ENCODE measurements at regions not wholly inside any gene's neighbourhood (a gene's known extent, or its start where the extent isn't known, plus 50 kb on each side); places are given as distances from the start of the nearest gene placed in this dataset.
A peak's percentile ranks its signal among the peaks of the same experiment; 100 is the strongest.
"Not testable (repeated sequence)": the region's sequence is repeated elsewhere in the genome, so short reads cannot be mapped to it uniquely, and the experiment has no call there.

DNA sequence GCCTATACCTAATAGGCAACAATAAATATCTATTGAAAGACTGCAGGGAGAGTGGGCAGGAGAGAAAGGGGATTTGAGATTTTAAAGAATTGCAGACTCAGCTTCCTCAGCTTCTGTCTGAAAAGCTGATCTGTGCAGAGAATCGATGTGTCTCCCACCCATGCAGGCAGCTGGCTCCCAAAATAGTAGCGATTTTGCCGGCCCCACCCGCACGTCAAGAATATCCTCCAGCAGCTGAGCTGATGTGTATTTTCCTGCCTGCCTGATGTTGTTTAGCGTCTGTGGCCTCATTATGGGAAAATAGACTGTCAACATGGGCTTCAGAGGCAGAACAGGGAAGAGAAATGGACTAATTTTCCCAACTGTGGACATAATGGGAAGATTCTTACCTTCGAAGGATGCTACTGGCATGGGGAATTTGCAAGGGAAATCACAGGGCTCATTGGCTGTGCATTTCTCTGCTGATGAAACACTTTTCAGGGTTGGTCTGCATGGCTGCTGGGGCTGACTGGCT, 699.8 kb downstream of the PTPRU start:
- no peak for DNase-seq (ENCODE audit: low read depth)

- no peak for DNase-seq (ENCODE audit: low read depth)
Measured at GRCh38 chr1:29934255-29934772, 698.0 kb downstream of the PTPRU start.

- no peak for DNase-seq (ENCODE audit: low read depth)
Measured at GRCh38 chr1:29933067-29933466, 696.7 kb downstream of the PTPRU start.

DNA sequence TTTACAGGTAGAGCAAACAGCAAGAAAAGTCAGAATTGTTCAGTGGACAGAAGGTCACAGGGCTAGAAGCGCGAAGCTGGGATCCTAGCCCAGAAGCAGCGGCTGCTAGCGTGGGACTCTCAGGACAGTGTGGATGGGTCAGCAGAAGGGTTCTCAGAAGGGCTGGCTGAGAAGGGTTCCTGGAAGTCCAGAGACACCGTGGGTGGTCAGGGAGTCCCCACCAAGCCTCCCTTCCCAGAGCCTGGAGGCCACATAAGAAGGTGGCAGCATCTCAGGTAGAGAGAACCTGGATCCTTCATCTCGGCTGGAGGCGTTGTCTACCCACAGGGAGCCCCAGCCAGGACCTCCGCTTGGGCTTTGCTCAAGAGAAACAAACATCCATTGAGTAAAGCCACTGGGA, 696.3 kb downstream of the PTPRU start:
- DNase-seq (ENCODE audit: low read depth), result no peak

DNA sequence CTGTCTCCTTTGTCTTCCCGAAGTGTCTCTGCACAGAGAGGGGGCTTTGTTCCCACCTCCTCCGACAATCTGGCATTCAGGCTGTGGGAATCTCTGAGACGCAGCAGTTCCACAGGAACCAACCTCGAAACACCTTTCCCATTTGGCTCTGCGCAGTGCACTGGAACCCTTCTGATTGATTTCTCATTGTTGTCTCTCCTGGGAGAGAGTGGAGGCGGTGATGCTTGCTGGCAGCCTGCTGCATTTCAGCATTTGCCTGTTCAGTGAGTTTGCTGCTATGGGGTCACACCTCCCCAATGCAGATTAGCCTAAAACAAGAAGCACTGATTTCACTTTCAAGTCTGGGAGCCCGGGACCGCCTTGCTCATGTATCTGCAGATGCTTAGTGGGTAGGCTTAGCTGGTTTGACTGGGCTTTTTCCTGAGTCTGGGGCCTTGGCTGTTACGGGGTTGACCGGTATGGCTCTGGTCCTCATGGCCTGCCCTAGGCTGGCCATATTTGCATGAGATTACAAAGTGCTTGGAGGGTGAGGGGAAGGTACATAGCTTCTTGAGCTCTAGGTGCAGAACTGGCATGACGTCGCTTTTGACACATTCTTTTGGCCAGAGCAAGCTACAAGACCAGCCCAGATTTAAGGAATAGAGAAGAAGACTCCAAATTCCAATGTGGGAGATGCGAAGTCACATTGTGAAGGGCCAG, 695.3 kb downstream of the PTPRU start:
- no peak for DNase-seq (ENCODE audit: low read depth)

- no peak for DNase-seq (ENCODE audit: low read depth)
Measured at GRCh38 chr1:29925058-29925457, 688.7 kb downstream of the PTPRU start.

- no peak for DNase-seq (ENCODE audit: low read depth)
Measured at GRCh38 chr1:29924017-29924431, 687.7 kb downstream of the PTPRU start.

GRCh38 chr1:29921741-29922140, 685.4 kb downstream of the PTPRU start:
- no peak for DNase-seq (ENCODE audit: low read depth)

- DNase-seq (ENCODE audit: low read depth), result no peak
Measured at GRCh38 chr1:29920784-29921183, 684.5 kb downstream of the PTPRU start.

DNA sequence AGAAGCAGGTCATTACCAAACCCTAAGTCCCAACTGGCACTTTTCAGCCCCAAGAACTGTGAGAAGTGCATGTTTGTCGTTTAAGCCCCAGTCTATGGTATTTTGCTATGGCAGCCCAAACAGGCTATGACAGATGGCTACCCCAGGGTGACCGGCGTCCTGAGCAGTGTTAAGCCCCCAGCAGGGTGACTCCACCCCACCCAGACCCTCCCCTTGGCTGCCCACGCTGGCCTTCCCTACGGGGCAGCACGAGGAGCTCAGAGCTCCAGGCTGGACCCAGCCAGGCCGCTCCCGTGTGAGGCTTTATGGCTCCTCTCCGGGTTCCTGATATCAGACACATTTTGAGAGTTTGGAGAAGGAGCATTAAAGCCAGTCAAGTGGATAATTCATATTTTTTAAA, 684.0 kb downstream of the PTPRU start:
- DNase-seq (ENCODE audit: low read depth), result no peak

- DNase-seq (ENCODE audit: low read depth), result not testable (repeated sequence)
Measured at GRCh38 chr1:29919041-29919440, 682.7 kb downstream of the PTPRU start.

DNA sequence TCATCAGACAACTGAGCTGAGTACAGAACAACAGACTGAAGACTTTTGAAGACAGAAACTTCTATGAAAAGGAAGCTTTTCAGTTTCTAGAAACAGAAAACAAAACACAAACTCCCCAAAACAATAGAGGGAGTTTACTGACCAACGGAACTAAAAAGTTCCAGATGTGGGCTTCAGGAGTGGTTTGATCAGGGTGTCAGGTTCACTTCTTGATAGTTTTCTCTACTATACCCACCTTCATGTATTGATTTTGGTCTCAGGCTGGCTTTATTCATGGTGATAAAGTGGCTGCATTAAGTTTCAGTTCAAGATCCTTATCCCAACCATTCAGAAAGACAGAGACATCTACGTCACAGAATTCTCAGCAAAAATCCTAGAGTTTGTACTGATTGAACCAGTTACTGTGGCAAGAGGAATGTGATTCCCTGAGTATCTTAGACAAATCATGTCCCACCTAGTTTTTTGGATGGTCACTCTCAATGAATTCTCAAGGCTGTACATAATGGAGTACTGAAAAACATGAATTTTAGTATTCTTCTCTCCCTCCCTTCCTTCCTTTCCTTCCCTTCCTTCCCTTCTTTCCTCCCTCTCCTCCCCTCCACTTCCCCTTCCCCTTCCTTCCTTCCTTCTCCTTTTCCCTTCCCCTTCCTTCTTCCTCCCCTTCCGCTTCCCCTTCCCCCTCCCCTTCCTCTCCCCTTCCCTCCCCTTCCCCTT, 680.5 kb downstream of the PTPRU start:
- no peak for DNase-seq (ENCODE audit: low read depth)

- no peak for DNase-seq (ENCODE audit: low read depth)
Measured at GRCh38 chr1:29914936-29915335, 678.6 kb downstream of the PTPRU start.

- DNase-seq (ENCODE audit: low read depth), result peak; percentile 7
Measured at GRCh38 chr1:29912425-29912824, 676.1 kb downstream of the PTPRU start.

GRCh38 chr1:29909962-29910361, 673.6 kb downstream of the PTPRU start:
- no peak for DNase-seq (ENCODE audit: low read depth)

DNA sequence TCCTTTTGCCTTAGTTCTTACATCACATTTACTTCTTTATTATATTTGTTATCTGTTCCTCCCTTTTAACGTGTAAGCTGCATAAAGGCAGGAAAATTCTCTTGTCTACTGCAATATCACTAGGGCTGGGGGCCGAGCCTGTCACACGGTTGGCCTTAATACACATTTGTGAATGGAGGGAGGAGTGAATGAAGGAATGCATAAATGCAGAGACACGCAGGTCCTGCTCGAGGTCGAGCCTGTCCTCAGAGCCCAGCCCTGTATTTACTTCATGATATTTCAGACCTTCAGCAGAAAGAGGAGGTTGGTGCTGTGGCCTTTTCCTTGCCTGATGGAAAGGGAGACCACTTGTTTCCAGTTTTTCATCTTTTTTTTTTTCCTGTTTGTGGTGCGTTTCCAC, 671.3 kb downstream of the PTPRU start:
- DNase-seq (ENCODE audit: low read depth), result no peak

DNA sequence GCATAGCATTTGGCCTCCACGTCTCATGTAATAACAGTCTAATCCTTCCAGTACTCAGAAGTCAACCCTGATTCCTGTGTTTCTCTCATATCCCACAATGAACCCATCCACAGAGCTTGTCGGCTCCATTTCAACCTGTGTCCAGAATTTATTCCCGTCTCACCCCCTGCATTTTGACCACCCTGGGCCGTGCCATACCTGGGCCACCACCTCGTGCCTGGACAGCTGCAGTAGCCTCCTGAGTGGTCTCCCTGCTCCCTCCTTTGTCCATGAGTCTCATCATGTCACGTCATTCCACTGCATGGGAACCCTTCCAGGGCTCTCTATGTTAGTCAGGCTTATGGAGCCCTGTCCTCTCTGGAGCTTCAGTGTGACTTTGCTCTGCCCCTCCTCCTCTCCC, 670.6 kb downstream of the PTPRU start:
- DNase-seq (ENCODE audit: low read depth), result no peak

DNA sequence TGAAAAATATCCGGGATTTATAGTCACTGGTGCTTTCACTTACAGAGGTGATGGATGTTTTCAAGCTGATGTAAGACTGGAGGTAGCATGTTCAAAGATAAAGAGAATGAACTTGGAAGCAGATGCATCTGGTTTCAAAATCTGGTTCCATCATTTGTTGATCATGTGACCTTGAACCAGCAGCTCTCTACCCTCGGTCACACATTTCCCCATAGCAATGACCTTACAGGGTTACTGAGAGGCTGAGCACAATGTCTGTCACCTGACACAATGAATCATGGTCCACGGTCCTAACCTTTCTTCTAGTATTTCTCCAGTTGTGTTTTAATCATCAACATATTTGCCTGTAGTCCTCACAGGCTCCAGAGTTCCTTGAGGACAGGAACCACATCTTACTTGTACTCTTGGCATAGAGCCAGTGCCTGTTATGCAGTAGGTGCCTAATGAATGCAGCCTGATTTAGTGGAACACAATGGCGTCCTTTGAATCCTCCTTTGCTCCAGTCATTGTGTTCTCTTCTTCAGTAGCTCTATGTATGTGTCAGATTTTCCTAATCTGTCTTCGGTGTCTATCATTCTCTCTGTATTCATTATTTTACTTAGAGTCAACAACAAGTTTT, 667.3 kb downstream of the PTPRU start:
- no peak for DNase-seq (ENCODE audit: low read depth)

DNA sequence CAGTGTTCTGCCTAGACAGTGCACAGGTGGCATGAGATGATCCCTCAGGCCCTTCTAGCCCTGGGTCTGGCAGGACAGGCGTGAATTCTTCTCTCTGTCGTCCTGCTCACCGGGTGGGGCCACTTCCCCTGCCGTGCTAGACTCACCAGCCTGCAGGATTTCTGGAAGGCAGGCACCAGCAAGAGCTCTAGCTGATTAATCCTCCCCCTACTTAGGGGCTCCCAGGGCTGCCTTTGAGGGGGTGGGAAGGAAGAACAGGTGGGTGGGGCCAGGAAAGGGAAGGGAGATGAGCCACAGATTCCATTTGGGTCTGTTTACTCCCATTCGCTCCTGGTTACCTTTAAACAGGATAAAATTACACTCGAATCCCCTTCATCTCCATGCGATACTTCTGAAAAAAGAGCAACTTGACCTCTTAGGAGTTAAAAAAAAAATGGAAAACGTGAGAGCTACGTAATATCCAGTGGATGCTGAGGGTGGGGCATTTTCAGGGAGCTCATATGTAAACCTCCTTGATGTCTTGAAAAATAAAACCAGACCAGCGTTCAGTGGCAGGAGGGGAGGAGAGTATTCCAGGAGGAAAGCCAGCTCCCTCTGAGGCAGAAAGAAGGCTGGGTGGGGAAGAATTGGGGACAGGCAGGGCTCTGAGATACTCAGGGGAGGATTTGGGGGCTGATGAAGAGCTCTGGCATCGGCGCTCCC, 665.5 kb downstream of the PTPRU start:
- DNase-seq (ENCODE audit: low read depth), result no peak

- DNase-seq (ENCODE audit: low read depth), result no peak
Measured at GRCh38 chr1:29900712-29901111, 664.4 kb downstream of the PTPRU start.

DNA sequence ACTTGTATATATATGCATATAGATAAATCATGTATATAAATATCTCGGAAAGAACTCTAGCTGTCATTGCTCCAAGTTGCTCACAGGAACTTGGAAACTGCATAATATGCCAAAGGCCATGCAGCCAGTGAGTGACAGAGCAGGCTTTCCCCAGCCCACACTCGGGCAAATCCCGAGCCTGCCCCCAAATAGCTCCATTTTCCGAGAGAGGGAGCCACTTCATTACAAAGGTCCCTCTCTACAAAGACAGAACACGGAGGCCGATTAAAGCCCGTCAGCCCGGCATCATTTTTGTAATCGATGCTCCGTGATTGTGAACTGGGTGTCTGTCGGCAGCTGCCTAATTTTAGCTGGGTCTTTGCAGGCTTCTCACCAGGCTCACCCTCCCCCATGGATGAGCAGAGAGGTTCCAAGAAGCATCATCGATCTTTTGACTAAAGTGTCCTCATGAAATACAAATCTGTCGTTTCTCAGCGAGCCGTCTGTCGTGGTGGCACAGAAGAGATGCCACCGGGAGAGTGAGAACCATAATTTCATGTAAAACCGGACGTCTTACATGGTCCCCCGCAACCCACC, 663.9 kb downstream of the PTPRU start:
- DNase-seq (ENCODE audit: low read depth), result no peak

Data from fibroblast of gingiva (primary cell).